ENCODE measurements at regions not wholly inside any gene's neighbourhood (a gene's known extent, or its start where the extent isn't known, plus 50 kb on each side); places are given as distances from the start of the nearest gene placed in this dataset.
"Not testable (repeated sequence)": the region's sequence is repeated elsewhere in the genome, so short reads cannot be mapped to it uniquely, and the experiment has no call there.

GRCh38 chr1:188006354-188006753, 1177.6 kb downstream of the PLA2G4A start:
- Histone ChIP-seq H3K36me3 (ENCODE audit: control insufficient read depth in 4 of 4, insufficient read depth in 3 of 4, low read depth in 1 of 4, low read length in 3 of 4) (no peaks in the 10 kb centered on the region), H3K9me3 (ENCODE audit: control insufficient read depth in 4 of 4, low read length in 3 of 4) (no peaks in the 10 kb centered on the region), H3K4me3 (ENCODE audit: low read depth in 1 of 3, low read length in 3 of 3) (no peak overlapping the region), H3K4me1 (ENCODE audit: control insufficient read depth in 4 of 4, insufficient read depth in 4 of 4, low read length in 3 of 4) (no peaks in the 10 kb centered on the region), H3K27ac (ENCODE audit: low read depth in 1 of 2, low read length in 2 of 2) (no peak overlapping the region), H3K27me3 (ENCODE audit: control insufficient read depth in 4 of 4, insufficient read depth in 4 of 4, low read length in 3 of 4) (no peaks in the 10 kb centered on the region), H3K9ac (ENCODE audit: low read depth in 1 of 2, low read length in 2 of 2) (no peak overlapping the region)
- TF ChIP-seq TAF1 (conservative IDR thresholded peaks at IDR 0.05) (no peak), REST (IDR thresholded peaks at IDR 0.05) (no peak), HNF4A (conservative IDR thresholded peaks at IDR 0.05) (no peak), ATF3 (IDR thresholded peaks at IDR 0.05) (no peak), NR2F2 (IDR thresholded peaks at IDR 0.05) (no peak), FOXA1 (IDR thresholded peaks at IDR 0.05) (no peak), GABPA (IDR thresholded peaks at IDR 0.05 in 1 of 2, conservative IDR thresholded peaks at IDR 0.05 in 1 of 2) (no peak), SP1 (IDR thresholded peaks at IDR 0.05) (no peak), HNF4G (IDR thresholded peaks at IDR 0.05) (no peak), MAX (IDR thresholded peaks at IDR 0.05) (no peak), RAD21 (IDR thresholded peaks at IDR 0.05) (no peak)
- 67% methylated on average over 1 of the region's 1 CpG for WGBS
- DNase-seq (ENCODE audit: low spot score) = no peak

GRCh38 chr1:188013222-188013849, 1184.6 kb downstream of the PLA2G4A start:
- H3K36me3 ChIP-seq (ENCODE audit: control insufficient read depth in 4 of 4, insufficient read depth in 3 of 4, low read depth in 1 of 4, low read length in 3 of 4); H3K27ac ChIP-seq (ENCODE audit: low read depth in 1 of 2, low read length in 2 of 2); H3K4me1 ChIP-seq (ENCODE audit: control insufficient read depth in 4 of 4, insufficient read depth in 4 of 4, low read length in 3 of 4); H3K9me3 ChIP-seq (ENCODE audit: control insufficient read depth in 4 of 4, low read length in 3 of 4); H3K9ac ChIP-seq (ENCODE audit: low read depth in 1 of 2, low read length in 2 of 2); H3K27me3 ChIP-seq (ENCODE audit: control insufficient read depth in 4 of 4, insufficient read depth in 4 of 4, low read length in 3 of 4); H3K4me3 ChIP-seq (ENCODE audit: low read depth in 1 of 3, low read length in 3 of 3); DNase-seq (ENCODE audit: low spot score): not testable (repeated sequence)
- 96% methylated on average over 49 of the region's 49 CpGs for WGBS

GRCh38 chr1:188017921-188018320, 1189.2 kb downstream of the PLA2G4A start:
- WGBS = 92% methylated on average over 4 of the region's 4 CpGs
- no peaks in the 10 kb centered on the region for H3K9me3 ChIP-seq (ENCODE audit: control insufficient read depth in 4 of 4, low read length in 3 of 4)
- DNase-seq (ENCODE audit: low spot score) = no peak
- no peaks in the 10 kb centered on the region for H3K4me1 ChIP-seq (ENCODE audit: control insufficient read depth in 4 of 4, insufficient read depth in 4 of 4, low read length in 3 of 4)
- no peaks in the 10 kb centered on the region for H3K27me3 ChIP-seq (ENCODE audit: control insufficient read depth in 4 of 4, insufficient read depth in 4 of 4, low read length in 3 of 4)
- H3K27ac ChIP-seq (ENCODE audit: low read depth in 1 of 2, low read length in 2 of 2) = no peak overlapping the region
- H3K4me3 ChIP-seq (ENCODE audit: low read depth in 1 of 3, low read length in 3 of 3) = no peak overlapping the region
- H3K9ac ChIP-seq (ENCODE audit: low read depth in 1 of 2, low read length in 2 of 2) = no peak overlapping the region
- H3K36me3 ChIP-seq (ENCODE audit: control insufficient read depth in 4 of 4, insufficient read depth in 3 of 4, low read depth in 1 of 4, low read length in 3 of 4) = no peaks in the 10 kb centered on the region
- TF ChIP-seq RAD21 (IDR thresholded peaks at IDR 0.05) (no peak), MAX (IDR thresholded peaks at IDR 0.05) (no peak), FOXA1 (IDR thresholded peaks at IDR 0.05) (no peak), ZBTB33 (IDR thresholded peaks at IDR 0.05) (no peak), HNF4A (conservative IDR thresholded peaks at IDR 0.05) (no peak), RXRA (IDR thresholded peaks at IDR 0.05) (no peak), NR2F2 (IDR thresholded peaks at IDR 0.05) (no peak), FOXA2 (IDR thresholded peaks at IDR 0.05) (no peak), REST (IDR thresholded peaks at IDR 0.05) (no peak), GABPA (IDR thresholded peaks at IDR 0.05 in 1 of 2, conservative IDR thresholded peaks at IDR 0.05 in 1 of 2) (no peak), YY1 (IDR thresholded peaks at IDR 0.05) (no peak), SP1 (IDR thresholded peaks at IDR 0.05) (no peak)

All from liver (tissue), 7 donors.